HS-5 (cell line): ENCODE measurements at regions not wholly inside any gene's neighbourhood (a gene's known extent, or its start where the extent isn't known, plus 50 kb on each side); places are given as distances from the start of the nearest gene placed in this dataset.
"Not testable (repeated sequence)": the region's sequence is repeated elsewhere in the genome, so short reads cannot be mapped to it uniquely, and the experiment has no call there.

Source experiments
- DNase-seq: peaks from one replicate; pipeline ENCODE4 v3.0.0-alpha.2; 2012; ENCODE audit warnings: low read depth

- DNase-seq = no peak
Observed at GRCh38 chr14:43297794-43298193, 1209.3 kb downstream of the FSCB start.

- DNase-seq = not testable (repeated sequence)
Observed at GRCh38 chr14:43296061-43296460, 1211.0 kb downstream of the FSCB start.

GRCh38 chr14:43285575-43285974 is 1221.5 kb downstream of the FSCB start:
- DNase-seq = no peak

- no peak for DNase-seq
Observed at GRCh38 chr14:43260056-43260455, 1247.0 kb downstream of the FSCB start.

GRCh38 chr14:43258396-43258795 is 1248.7 kb downstream of the FSCB start:
- DNase-seq = no peak

GRCh38 chr14:43256996-43257395 is 1250.1 kb downstream of the FSCB start:
- not testable (repeated sequence) for DNase-seq

- no peak for DNase-seq
Observed at GRCh38 chr14:43252866-43253265, 1254.2 kb downstream of the FSCB start.

- no peak for DNase-seq
Observed at GRCh38 chr14:43249591-43249990, 1257.5 kb downstream of the FSCB start.

- no peak for DNase-seq
Observed at GRCh38 chr14:43249116-43249515, 1258.0 kb downstream of the FSCB start.

GRCh38 chr14:43247877-43248276 is 1259.2 kb downstream of the FSCB start:
- DNase-seq = no peak

GRCh38 chr14:43244142-43244625 is 1262.9 kb downstream of the FSCB start:
- DNase-seq = no peak

GRCh38 chr14:43243168-43243567 is 1263.9 kb downstream of the FSCB start:
- DNase-seq = no peak

GRCh38 chr14:43232261-43232660 is 1274.8 kb downstream of the FSCB start:
- no peak for DNase-seq

GRCh38 chr14:43215524-43215923 is 1291.6 kb downstream of the FSCB start:
- no peak for DNase-seq

- DNase-seq = no peak
Observed at GRCh38 chr14:43207189-43207588, 1299.9 kb downstream of the FSCB start.

- DNase-seq = no peak
Observed at GRCh38 chr14:43204816-43205215, 1302.3 kb downstream of the FSCB start.

GRCh38 chr14:43200519-43200918 is 1306.6 kb downstream of the FSCB start:
- DNase-seq = no peak

- no peak for DNase-seq
Observed at GRCh38 chr14:43198465-43198864, 1308.6 kb downstream of the FSCB start.

- DNase-seq = no peak
Observed at GRCh38 chr14:43184540-43184939, 1322.5 kb downstream of the FSCB start.

GRCh38 chr14:43183916-43184315 is 1323.2 kb downstream of the FSCB start:
- no peak for DNase-seq

- no peak for DNase-seq
Observed at GRCh38 chr14:43175896-43176295, 1331.2 kb downstream of the FSCB start.

GRCh38 chr14:43172899-43173548 is 1334.1 kb downstream of the FSCB start:
- DNase-seq = no peak

- no peak for DNase-seq
Observed at GRCh38 chr14:43169722-43170121, 1337.4 kb downstream of the FSCB start.

- DNase-seq = no peak
Observed at GRCh38 chr14:43168371-43168925, 1338.6 kb downstream of the FSCB start.
